Glomerular visceral epithelial cell (primary cell): ENCODE measurements at regions not wholly inside any gene's neighbourhood (a gene's known extent, or its start where the extent isn't known, plus 50 kb on each side); places are given as distances from the start of the nearest gene placed in this dataset.

Experiments
- DNase-seq: peaks from one replicate; pipeline ENCODE4 v3.0.0-alpha.2; 2016; ENCODE audit errors: extremely low spot score

GRCh38 chr2:118565786-118566540 is 281.5 kb downstream of the EN1 start:
- no peak for DNase-seq

GRCh38 chr2:118565301-118565700 is 282.1 kb downstream of the EN1 start:
- no peak for DNase-seq

DNA sequence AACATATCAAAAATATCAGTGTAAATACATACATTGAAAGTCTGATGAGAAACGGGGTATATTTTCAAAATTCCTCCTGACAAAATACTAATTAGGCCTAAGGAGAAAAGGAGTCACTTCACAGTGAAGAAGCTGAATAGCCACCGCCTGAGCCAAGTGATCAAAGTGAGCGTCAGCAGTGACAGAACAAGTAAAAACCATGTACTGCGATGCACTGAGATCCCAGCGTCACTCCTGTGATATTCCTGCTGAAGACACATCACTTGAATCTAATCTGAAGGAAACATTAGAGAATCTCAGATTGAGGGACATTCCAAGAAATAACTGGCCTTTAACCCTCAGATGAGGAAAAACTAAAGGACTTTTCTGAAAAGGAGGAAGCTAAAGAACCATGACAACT is 285.3 kb downstream of the EN1 start:
- no peak for DNase-seq

DNA sequence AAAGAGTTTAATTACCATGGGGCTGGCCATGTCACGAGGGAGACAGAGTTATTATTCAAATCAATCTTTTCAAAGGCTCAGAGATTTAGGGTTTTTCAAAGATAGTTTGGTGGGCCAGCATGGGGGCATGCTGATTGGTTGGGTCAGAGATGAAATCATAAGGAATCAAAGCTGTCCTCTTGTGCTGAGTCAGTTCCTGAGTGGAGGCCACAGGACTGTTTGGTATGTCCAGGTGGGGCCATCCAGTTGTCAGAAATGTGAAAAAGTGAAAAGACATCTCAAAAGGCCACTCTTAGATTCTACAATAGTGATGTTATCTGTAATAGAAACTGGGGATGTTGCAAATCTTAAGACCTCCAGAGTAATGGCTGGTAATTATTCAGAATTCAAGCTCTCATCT is 288.6 kb downstream of the EN1 start:
- DNase-seq, result no peak

DNA sequence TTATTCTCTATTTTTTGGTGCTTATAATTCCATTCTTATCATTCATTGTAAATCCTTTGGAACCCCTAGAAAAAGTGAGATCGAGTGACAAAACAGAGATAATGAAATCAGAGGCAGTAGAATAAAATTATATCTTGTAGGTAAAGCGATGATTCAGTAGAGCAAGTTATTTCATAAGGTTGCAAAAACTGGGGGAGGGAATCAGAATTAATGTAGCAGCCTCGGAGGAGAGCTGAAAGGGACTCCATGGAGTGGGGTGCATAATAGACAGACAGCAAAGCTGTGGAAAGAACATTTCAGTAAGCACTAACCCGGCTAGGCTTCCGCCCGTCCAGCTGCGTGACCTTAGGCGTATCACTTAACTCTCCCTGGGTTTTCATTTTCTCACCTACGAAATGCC is 289.7 kb downstream of the EN1 start:
- DNase-seq, result no peak

DNA sequence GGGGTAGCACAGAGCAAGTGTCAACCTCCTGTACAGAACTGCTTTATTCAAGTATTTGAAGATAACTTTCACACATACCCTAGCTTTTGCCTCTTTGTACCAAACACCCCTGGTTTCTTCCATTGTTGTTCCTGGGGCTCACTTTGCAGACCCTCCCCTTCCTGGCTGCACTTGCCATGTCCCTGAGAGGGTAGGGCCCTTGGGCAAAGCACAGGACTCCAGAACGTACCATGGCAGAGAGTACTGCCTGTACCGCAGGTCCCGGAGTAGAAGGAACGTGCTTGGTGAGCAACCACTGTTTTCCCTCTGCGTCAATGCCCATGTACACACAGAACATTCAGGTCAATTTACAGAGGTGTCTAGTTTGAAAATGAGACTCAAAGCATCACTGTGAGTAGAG is 290.4 kb downstream of the EN1 start:
- no peak for DNase-seq

- no peak for DNase-seq
These were observed 292.8 kb downstream of the EN1 start for GRCh38 chr2:118554616-118555015.

- DNase-seq, result no peak
These were observed 297.9 kb downstream of the EN1 start for GRCh38 chr2:118549503-118549902.

GRCh38 chr2:118548880-118549488 is 298.5 kb downstream of the EN1 start:
- no peak for DNase-seq

GRCh38 chr2:118539290-118539689 is 308.2 kb downstream of the EN1 start:
- no peak for DNase-seq

DNA sequence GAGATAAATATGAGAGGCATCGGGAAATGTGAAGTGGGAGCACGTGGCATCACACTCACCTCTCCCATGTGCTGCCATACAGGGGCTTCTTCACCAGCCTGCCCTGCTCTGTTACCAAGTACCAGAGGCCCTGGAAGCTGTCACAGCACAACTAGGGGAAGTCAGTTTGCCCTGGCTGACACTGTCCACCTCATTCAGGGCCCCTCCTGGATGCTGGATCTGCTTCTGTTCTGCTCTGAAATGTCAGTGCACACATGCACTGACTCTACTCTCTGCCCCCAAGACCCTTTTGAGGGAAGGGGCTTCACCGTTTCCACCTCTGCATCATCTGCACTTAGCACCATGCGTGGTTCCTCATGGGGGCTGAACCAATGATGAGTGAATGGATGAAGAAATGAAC is 311.1 kb downstream of the EN1 start:
- no peak for DNase-seq

DNA sequence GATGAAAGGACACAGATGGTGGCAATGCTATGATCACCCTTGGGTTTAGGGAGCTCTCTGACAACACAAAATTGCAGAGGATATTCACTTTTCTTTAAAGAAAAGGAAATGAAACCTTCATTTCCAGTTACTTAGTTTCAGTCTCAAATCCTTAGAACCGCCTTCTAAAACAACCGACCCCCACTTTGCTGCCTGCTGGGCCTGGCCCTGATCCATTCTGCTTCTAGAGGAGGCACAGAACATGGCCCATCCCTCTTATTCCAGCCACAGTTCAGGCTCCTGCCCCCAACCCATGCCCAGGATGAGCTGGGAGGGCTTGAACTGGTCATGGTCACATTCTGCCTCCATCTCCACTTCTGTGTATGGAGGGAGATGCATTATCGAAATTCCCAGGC is 311.6 kb downstream of the EN1 start:
- DNase-seq, result no peak

DNA sequence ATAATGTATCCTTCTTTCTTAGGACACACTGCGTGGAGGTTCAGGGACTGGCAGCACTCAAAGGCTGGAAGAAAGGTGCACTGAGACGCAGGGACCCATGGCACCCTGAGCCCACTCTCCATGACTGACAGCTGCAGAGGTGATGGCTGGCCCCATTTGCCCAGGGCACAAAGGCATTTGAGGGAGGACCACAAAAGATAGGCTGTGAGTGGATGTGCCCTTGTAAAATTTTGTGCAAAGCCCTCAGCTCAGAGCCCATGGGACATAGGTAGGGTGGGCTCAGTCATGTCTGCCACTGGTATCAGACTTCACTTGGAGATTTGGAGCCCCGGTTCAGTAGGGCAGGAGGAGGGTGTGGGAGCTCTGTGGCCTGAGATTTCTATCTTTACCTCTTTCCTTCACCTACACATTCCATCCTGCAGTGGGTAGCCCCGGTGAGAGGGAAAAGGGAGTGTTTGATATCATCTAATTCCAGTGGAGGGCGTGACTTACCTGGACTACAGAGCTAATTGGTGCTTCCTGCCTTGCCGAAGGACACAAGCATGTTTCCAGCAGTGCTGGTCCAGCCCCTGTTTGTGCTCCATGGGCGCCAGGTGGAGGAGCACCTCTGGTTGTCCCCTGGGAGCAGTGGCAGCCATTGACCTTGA is 312.2 kb downstream of the EN1 start:
- DNase-seq, result no peak

GRCh38 chr2:118530976-118531375 is 316.5 kb downstream of the EN1 start:
- no peak for DNase-seq

- no peak for DNase-seq
These were observed 317.4 kb downstream of the EN1 start for GRCh38 chr2:118529908-118530599.

- DNase-seq, result no peak
These were observed 319.9 kb downstream of the EN1 start for GRCh38 chr2:118527571-118527970.

DNA sequence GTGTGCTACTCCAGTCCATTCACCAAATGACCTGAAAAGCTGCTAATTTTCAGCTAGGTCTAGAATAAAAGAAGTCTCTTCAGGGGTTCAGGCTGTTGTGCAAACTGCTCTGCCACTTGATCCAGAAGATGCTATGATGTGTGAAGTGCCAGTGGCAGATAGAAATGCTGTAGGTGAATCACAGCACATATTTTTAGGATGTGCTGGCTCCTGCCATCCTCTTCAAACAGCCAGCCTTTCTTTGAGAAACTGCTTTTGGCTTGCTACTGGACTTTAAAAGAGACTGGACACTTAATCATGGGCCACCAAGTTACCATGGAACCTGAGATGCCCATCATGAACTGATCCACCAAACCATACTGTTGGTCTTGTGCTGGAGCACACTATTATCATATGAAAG is 322.1 kb downstream of the EN1 start:
- no peak for DNase-seq

- no peak for DNase-seq
These were observed 322.5 kb downstream of the EN1 start for GRCh38 chr2:118524911-118525310.

DNA sequence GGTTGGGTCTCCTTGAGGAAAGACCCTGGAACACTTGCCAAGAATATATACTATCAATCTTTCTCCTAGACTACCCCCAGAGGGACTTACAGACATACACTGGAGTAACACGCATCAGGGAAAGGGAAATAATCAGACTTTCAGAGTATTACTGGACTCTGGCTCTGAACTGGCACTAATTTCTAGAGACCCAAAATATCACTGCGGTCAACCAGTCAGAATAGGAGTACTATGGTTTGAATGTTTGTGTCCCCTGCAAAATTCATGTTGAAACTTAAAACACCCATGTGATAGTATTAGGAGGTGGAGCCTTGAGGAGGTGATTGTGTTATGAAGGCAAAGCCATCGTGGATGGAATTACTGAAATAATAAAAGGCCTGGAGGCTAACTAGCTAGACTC is 323.7 kb downstream of the EN1 start:
- DNase-seq, result no peak

GRCh38 chr2:118521960-118522359 is 325.5 kb downstream of the EN1 start:
- DNase-seq, result no peak

DNA sequence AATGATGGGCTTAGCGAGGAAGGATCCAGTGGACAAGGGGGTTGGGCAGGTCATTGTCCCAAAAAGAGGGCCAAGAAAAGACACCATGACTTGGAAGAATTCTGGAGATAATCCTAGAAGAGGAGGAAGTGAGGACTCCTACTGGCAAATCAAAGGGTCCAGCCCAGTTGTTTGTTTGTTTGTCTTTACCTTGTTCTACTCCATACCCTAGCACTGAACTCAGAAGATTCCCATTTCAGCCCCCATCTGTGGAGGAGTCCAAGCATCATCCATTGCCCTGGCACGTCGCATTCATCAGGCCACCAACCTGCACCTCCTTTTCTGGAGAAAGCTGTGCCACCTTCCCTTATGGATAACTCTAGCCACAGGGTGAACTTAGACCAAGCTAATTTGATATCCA is 326.2 kb downstream of the EN1 start:
- no peak for DNase-seq

DNA sequence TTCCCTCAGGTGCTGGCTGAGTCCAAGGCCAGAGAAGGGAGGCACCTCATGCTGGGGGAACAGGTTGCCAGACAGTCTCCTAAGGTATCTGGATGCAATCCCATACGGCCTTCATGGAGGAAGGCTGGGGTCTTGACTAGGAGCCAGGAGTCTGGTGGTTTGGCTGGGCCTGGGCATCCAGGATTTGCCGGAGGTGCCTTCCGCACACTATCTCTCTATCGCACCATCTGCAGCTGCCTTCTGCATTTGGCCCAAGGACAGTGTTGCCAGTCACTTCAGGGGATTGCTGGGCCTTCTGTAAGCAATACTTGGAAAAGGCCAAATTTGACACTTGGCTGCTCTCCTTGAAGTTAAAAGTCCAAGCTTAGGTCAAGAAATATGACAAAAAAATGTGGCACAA is 327.2 kb downstream of the EN1 start:
- no peak for DNase-seq

GRCh38 chr2:118519511-118519910 is 327.9 kb downstream of the EN1 start:
- DNase-seq, result no peak
